ENCODE measurements at regions not wholly inside any gene's neighbourhood (a gene's known extent, or its start where the extent isn't known, plus 50 kb on each side); places are given as distances from the start of the nearest gene placed in this dataset.

- Mint-ChIP-seq H3K4me3 (no peak overlapping the region), H3K27me3 (ENCODE audit: insufficient read depth, low read depth, poor library complexity) (no peaks in the 10 kb centered on the region), H3K4me1 (peaks cover 11% of the 10 kb centered on the region), H3K36me3 (ENCODE audit: low read depth) (no peaks in the 10 kb centered on the region), H3K9me3 (no peaks in the 10 kb centered on the region), H3K27ac (no peak overlapping the region)
- peaks cover 18% of the 10 kb centered on the region for H3K9me2 ChIP-seq (ENCODE audit: insufficient read depth)
- no peaks in the 10 kb centered on the region for H4K20me1 ChIP-seq (replicated peaks; ENCODE audit: insufficient read depth)
- H3F3A ChIP-seq (replicated peaks; ENCODE audit: low read depth) = no peaks in the 10 kb centered on the region
- H2AFZ ChIP-seq = no peak overlapping the region
- DNase-seq (ENCODE audit: low spot score) (no peak), ATAC-seq (no peak)
- H3K36me3 ChIP-seq (ENCODE audit: insufficient read depth) = no peaks in the 10 kb centered on the region
- TF ChIP-seq STAT1 (IDR thresholded peaks at IDR 0.05; ENCODE audit: unreplicated experiment) (no peak), CTCF (conservative IDR thresholded peaks at IDR 0.05; ENCODE audit: low read depth in 2 of 2) (no peak), EZH2 (IDR thresholded peaks at IDR 0.05; ENCODE audit: low read depth, unreplicated experiment) (no peak), POLR2AphosphoS5 (IDR thresholded peaks at IDR 0.05; ENCODE audit: low read depth) (no peak), JUNB (IDR thresholded peaks at IDR 0.05; ENCODE audit: unreplicated experiment) (no peak), NANOG (IDR thresholded peaks at IDR 0.05; ENCODE audit: borderline replicate concordance) (no peak), ZNF114 (CRISPR knock-in tag; IDR thresholded peaks at IDR 0.05) (no peak), ETS1 (IDR thresholded peaks at IDR 0.05) (no peak), CREB1 (CRISPR knock-in tag; IDR thresholded peaks at IDR 0.05; ENCODE audit: low read depth) (no peak), REST (IDR thresholded peaks at IDR 0.05; ENCODE audit: unreplicated experiment) (no peak), EZH2phosphoT487 (IDR thresholded peaks at IDR 0.05; ENCODE audit: unreplicated experiment) (no peak), ZNF331 (CRISPR knock-in tag; IDR thresholded peaks at IDR 0.05; ENCODE audit: low read depth) (no peak), ZNF462 (CRISPR knock-in tag; IDR thresholded peaks at IDR 0.05) (no peak)
- no peak overlapping the region for H3K27ac ChIP-seq (ENCODE audit: low read depth)
- no peak overlapping the region for H3K4me3 ChIP-seq
- no peaks in the 10 kb centered on the region for H3K27me3 ChIP-seq (ENCODE audit: insufficient read depth)
- H3K79me2 ChIP-seq (replicated peaks; ENCODE audit: insufficient read depth) = 0 out of 2 replicates have a peak, but pooled peaks cover 5% of the 10 kb centered on the region
- H3K4me1 ChIP-seq (ENCODE audit: insufficient read depth) = no peaks in the 10 kb centered on the region; the same call in 1 of the 2 replicates
- no peak overlapping the region for H3K4me2 ChIP-seq
Observed at GRCh38 chr18:41587976-41588375, 367.1 kb upstream of the PIK3C3 start.

Measured in GM23338 (cell line).